ENCODE measurements at regions not wholly inside any gene's neighbourhood (a gene's known extent, or its start where the extent isn't known, plus 50 kb on each side); places are given as distances from the start of the nearest gene placed in this dataset.
"Not testable (repeated sequence)": the region's sequence is repeated elsewhere in the genome, so short reads cannot be mapped to it uniquely, and the experiment has no call there.

DNA sequence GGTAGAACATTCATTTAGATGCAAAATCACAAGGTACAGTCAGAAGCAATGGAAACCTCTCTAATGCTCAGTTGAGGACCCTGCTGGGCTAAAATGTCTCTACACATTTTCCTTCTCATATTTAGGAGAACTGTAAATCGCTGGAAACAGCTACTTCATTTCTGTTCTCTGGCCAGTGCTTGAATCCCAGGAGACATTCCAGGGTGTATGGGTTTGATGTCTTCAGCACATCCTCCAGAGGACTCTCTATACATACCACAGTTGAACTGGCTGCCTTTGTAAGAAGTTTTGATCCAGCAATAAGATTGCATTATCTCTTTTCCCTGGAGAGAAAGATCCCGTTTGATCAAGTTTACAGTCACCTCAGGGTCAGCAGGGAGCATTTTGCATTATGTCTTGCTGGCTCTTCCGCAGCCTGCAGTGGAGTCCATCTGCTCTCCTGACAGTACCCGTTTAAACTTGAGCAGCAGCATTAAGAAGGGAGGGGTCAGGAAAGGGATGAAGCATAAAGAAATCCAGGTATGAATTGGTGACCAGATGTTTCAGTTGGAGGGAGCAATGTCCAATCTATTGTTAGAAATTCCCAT is 676.0 kb downstream of the EPHA3 start:
- no peak for DNase-seq

GRCh38 chr3:89787485-89787884 is 680.1 kb downstream of the EPHA3 start:
- no peak for DNase-seq

GRCh38 chr3:89787979-89788378 is 680.6 kb downstream of the EPHA3 start:
- no peak for DNase-seq

DNA sequence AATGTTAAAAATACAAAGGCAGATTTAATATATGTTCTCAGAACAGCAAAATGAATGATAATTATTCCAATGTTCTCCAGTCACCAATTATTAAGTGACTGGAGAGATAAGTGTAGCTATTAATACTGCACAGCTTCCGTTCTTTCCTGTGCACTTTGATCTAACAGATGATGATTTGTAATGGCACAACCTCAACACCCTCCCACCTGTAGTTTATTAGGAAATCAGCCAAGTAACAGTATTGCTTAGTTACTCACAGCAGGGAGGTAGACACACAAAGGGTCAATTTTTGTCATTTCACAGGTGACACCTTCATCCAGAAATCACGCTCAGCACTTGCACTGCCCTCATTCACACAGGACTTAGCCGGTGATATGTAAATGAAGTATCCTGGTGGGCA is 688.1 kb downstream of the EPHA3 start:
- no peak for DNase-seq

DNA sequence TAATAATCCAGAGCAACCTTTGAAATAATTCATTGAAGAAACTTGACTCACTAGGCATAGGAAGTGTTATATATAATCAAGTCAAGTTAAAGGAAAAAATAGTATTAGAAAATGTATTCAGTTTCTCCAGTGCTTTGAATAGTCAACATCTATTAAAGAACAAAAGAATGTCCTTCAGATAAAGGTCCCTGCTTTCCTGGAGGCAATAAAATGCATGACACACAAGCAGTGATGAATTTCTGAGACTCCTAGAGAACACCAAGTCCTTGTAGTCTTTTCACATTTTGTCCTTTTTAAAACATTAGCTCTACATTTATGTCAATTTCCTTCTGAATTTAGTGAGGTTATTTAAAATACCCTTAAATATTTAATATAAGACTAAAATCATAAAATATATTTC is 695.5 kb downstream of the EPHA3 start:
- no peak for DNase-seq

- DNase-seq: no peak
Observed at GRCh38 chr3:89803711-89804110, 696.3 kb downstream of the EPHA3 start.

DNA sequence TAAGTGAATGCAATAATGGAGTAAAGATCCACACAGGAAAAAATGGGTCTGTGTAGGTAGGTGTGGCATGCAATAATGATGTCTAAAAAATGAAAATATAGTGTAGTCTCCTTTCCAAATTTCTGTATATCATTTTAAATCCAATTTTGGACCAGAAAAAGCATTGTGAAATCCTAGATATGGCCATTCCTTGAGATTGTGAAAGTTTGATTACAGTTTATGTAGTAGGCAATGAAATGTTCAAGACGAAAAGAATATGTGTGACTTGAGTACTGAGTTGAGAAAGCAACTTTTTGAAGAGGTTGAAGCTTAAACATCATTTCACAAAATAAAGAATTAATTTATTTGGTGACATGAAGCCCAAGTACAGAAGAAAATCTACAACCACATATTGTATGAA is 698.7 kb downstream of the EPHA3 start:
- no peak for DNase-seq

GRCh38 chr3:89808680-89809197 is 701.3 kb downstream of the EPHA3 start:
- no peak for DNase-seq

DNA sequence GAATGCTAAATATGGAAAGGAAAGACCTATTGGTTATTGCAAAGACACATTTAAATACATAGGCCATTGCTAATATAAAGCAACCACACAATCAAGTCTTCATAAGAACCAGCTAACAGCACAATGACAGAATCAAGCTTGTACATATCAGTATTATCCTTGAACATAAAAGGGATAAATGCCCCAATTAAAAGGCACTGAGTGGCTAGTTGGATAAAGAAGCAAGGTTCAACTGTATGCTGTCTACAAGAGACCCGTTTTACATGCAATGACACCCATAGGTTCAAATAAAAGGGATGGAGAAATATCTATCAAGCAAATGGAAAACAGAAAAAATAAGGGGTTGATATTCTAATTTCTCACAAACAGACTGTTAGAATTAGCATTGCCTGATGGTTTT is 706.1 kb downstream of the EPHA3 start:
- DNase-seq: no peak

DNA sequence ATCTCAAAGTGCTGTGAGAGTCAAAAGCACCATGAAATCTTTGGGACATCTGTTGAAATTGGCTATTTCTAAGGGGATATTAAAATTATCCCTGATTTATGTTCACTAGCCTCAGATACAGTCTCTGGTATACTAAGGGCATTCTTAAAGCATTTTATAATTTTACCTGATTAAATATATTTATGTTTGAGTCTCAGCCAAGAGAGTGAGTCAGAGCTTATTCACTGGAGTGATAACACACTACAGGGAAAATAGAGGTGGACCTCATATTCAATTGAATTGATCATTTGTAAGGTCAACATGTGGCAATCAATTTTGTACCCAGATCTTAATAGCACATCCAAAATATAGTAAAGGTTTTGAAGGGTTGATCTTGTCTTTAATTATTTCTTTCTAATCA is 733.6 kb downstream of the EPHA3 start:
- DNase-seq: no peak

DNA sequence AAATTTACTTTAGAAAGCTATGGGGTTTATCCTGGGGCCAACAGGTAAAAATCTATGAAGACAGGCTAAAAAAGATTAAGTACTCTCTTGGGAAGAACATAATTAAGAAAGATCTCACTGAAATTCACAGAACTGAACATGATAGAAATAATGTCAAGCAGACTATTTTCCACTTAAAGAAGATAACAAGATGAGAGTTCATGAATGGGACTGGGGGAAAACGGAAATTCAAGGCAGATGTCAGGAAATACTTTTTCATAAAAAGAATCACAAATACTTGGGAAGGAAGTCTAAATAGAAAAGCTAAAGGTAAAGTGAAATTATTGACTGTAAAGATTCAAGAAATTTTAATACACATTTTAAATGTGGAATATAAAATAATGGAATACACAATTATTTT is 737.6 kb downstream of the EPHA3 start:
- DNase-seq: no peak

DNA sequence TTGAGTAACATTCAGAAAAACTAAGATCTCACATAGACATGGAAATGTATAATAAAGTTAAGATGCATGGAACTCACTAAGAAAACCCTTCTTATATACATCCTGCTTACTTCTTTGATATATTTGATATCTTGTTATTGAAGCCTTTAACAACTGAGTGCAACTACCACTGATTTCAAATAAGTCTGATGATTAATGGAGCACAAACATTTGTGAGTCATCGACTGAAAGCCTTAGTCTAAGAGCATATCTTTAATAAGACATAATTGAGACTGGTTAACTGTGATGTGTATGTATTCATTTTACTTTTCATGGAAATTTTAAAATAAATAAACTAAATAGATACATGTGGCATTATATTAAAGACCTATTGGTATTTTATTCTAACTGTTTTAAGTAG is 740.5 kb downstream of the EPHA3 start:
- DNase-seq: no peak

DNA sequence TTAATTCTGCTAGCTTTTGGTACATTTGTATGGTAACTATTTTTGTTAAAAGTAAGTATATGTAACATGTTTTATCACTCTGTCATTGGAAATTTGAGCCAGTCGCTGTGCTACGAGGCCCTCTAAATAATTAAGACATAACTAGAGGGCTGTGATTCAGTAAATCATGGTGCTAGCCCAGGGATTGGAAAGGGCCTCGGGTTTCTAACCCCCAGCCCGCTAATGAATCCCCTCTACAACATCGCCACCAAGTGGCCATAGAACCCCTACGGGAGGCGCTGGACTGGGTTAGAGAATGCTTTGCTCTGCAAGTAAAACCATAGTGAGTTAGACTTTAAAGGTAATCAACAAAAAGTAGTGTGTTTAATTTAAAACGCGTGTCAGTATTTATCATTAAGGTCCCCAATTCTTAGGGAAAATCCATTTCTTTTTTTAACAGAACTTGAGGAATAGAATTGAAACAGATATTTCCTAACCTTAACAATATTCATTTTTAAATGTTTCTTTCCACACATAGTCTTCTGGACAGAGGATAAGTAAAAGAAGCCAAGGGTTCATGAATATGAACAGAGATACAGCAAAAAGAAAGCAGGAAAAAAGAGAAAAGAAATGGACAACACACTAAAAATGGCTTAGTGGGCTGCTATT is 744.7 kb downstream of the EPHA3 start:
- DNase-seq: no peak

DNA sequence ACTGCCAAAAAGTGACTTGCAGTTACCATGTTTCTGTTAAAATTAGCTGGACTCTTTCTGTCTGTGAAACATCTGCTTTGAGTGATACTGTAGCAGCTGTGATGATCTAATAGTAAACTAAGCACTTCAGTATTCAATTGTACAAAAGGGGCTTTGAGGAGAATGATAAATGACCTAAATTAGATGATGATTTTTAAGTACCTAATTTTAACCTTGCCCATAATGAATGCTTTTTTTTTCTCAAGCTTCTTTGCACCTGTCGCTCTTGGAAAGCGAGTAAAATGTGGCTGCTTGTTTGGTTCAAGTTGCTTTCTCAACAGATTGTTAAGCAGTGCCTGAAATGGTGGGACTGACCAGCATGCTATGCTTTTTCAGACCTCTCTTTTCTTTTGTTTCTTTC is 752.3 kb downstream of the EPHA3 start:
- DNase-seq: no peak

GRCh38 chr3:89867286-89867685 is 759.9 kb downstream of the EPHA3 start:
- DNase-seq: no peak

DNA sequence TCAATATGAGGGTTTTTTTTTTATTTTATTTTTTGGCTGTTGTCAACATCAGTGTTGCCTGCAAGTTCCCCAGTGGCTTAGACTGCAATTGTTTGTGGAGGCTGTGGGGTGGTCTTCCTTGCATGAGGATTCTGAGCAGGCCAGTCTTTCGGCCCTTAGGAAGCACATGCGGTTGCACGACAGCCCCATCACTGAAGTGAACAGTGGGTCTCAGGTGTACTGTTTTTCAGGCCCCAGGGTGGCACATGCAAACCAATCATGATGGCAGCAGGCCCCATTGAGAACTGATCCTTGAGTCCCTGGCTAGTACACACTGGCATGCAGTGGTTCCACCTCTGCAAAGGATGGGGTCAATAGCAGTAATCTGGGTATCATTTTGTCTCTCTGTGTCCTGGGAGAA is 768.7 kb downstream of the EPHA3 start:
- DNase-seq: no peak

- DNase-seq: no peak
Observed at GRCh38 chr3:89877230-89877629, 769.8 kb downstream of the EPHA3 start.

- DNase-seq: no peak
Observed at GRCh38 chr3:89889386-89889785, 782.0 kb downstream of the EPHA3 start.

DNA sequence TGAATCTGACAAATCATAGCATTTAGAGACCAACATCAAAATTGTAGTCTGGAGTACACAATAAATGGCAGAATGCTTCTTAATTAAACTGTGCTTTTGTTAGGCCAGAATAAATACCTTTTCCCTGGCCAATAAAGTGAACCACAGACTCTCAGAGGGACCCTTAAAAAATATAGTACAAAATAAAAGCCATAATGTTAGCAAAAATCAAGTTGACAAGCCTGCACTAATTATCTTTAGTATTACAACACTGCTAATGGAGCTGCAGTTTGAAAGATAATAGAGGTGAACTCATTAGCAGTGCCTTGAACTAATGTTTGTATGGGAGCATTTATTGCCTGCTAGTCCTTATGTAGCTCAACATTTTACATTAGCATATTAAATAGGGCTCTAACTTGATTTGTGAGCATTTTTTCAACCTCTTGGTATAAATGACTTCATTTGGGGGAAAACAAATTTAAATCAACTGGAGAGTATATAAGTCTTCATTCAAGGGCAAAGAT is 801.3 kb downstream of the EPHA3 start:
- DNase-seq: no peak

DNA sequence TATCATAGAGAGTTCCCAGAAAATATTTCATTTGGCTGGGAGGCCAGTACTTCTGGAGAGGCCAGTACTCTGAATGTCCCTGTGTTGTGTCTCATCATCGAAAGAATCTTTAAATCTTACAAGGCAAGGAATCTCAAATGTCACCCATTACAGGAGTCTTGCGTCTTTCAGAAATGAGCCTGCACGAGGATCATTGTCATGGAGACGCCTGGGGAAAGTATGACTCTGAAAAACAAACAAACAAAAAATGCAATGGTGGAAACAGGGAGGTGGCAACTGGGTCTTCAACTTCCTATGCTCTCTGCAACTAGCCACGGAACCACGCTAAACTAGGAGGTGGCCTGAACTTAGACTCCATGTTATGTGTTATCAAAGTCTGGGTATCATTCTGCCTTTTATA is 804.6 kb downstream of the EPHA3 start:
- DNase-seq: no peak

- no peak for DNase-seq
Observed at GRCh38 chr3:89923921-89924610, 816.6 kb downstream of the EPHA3 start.

GRCh38 chr3:89925976-89926375 is 818.6 kb downstream of the EPHA3 start:
- DNase-seq: no peak

DNA sequence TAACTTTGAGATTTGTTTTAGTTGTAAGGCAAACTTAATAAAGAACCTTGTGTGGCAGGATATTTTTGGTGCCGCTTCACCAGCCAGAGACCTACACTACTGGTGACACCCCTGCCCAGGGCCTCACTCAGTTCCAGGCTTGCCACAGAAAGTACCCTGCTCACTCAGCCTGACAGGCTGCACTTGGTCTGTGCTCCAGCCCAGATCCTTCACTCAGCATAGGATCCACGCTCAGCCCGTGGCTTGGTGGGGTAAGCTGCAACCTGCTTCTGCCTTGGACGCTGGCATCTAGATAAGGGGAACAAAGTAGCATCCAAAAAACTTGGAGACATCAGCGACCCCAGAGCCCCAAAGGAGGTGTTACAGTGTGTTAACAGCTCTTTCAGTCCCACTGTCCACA is 825.5 kb downstream of the EPHA3 start:
- no peak for DNase-seq

- DNase-seq: not testable (repeated sequence)
Observed at GRCh38 chr3:89944461-89944860, 837.0 kb downstream of the EPHA3 start.
